KMS-11 (cell line): ENCODE measurements at regions not wholly inside any gene's neighbourhood (a gene's known extent, or its start where the extent isn't known, plus 50 kb on each side); places are given as distances from the start of the nearest gene placed in this dataset.

ENCODE experiments used
- H2AFZ ChIP-seq: fragments of 200-600 bp; sonication (generic); 2 replicates; pipeline ENCODE4 v1.6.1; 2016; ENCODE audit warnings: antibody characterized with exemption, mixed run types, low read depth
- H3K27ac ChIP-seq: fragments of 200-600 bp; sonication (generic); 2 replicates; pipeline ENCODE4 v1.6.1; 2016; ENCODE audit warnings: mild to moderate bottlenecking, mixed run types
- H3K27me3 ChIP-seq: fragments of 200-600 bp; sonication (generic); 2 replicates; pipeline ENCODE4 v1.6.1; 2017; ENCODE audit warnings: mild to moderate bottlenecking, low read depth, mixed run types, moderate library complexity; ENCODE audit not compliant: insufficient read depth
- H3K36me3 ChIP-seq: fragments of 200-600 bp; sonication (generic); 2 replicates; pipeline ENCODE4 v1.6.1; 2017; ENCODE audit warnings: mild to moderate bottlenecking, mixed run types; ENCODE audit not compliant: insufficient read depth
- H3K4me1 ChIP-seq: fragments of 200-600 bp; sonication (generic); 2 replicates; pipeline ENCODE4 v1.6.1; 2016; ENCODE audit warnings: mild to moderate bottlenecking, low read depth, mixed run types; ENCODE audit not compliant: poor library complexity, severe bottlenecking
- H3K4me2 ChIP-seq: fragments of 200-600 bp; sonication (generic); 2 replicates; pipeline ENCODE4 v1.7.0; 2016; ENCODE audit warnings: mild to moderate bottlenecking, mixed run types
- H3K4me3 ChIP-seq: fragments of 200-600 bp; sonication (generic); IDR thresholded peaks from 2 replicates; pipeline ENCODE4 v1.6.1; 2017; ENCODE audit warnings: low read depth, low read length, mixed read lengths; ENCODE audit not compliant: insufficient read depth
- H3K79me2 ChIP-seq: fragments of 200-600 bp; sonication (generic); 2 replicates; pipeline ENCODE4 v1.6.1; 2016; ENCODE audit warnings: low read depth, mixed run types; ENCODE audit not compliant: insufficient read depth
- H3K9ac ChIP-seq: fragments of 200-600 bp; sonication (generic); 2 replicates; pipeline ENCODE4 v1.6.1; 2016; ENCODE audit warnings: mild to moderate bottlenecking, mixed run types
- H4K20me1 ChIP-seq: fragments of 200-600 bp; sonication (generic); 2 replicates; pipeline ENCODE4 v1.6.1; 2016; ENCODE audit warnings: mild to moderate bottlenecking, mixed run types; ENCODE audit not compliant: insufficient read depth
- CTCF ChIP-seq: fragments of 200-600 bp; sonication (generic); conservative IDR thresholded peaks from 2 replicates; pipeline ENCODE4 v1.6.1; 2017; ENCODE audit warnings: low read depth, mild to moderate bottlenecking, antibody characterized with exemption, low read length, moderate library complexity, mixed read lengths

- H3K79me2 ChIP-seq: no peaks in the 10 kb centered on the region
- H3K36me3 ChIP-seq: no peaks in the 10 kb centered on the region
- no peak overlapping the region for H3K27ac ChIP-seq
- no peak overlapping the region for H2AFZ ChIP-seq
- no peaks in the 10 kb centered on the region for H3K4me1 ChIP-seq
- TF ChIP-seq CTCF: no peak
- no peak overlapping the region for H3K4me2 ChIP-seq
- no peaks in the 10 kb centered on the region for H4K20me1 ChIP-seq
- H3K4me3 ChIP-seq: no peak overlapping the region
- no peaks in the 10 kb centered on the region for H3K27me3 ChIP-seq
- no peak overlapping the region for H3K9ac ChIP-seq
Measured at GRCh38 chr9:82560036-82560435, 502.9 kb downstream of the RASEF start.

- no peaks in the 10 kb centered on the region for H3K36me3 ChIP-seq
- no peaks in the 10 kb centered on the region for H3K4me1 ChIP-seq
- no peak overlapping the region for H3K4me2 ChIP-seq
- H2AFZ ChIP-seq: no peak overlapping the region
- no peaks in the 10 kb centered on the region for H4K20me1 ChIP-seq
- H3K9ac ChIP-seq: no peak overlapping the region
- H3K27me3 ChIP-seq: no peaks in the 10 kb centered on the region
- H3K79me2 ChIP-seq: no peaks in the 10 kb centered on the region
- no peak overlapping the region for H3K27ac ChIP-seq
- no peak overlapping the region for H3K4me3 ChIP-seq
- no peak for TF ChIP-seq CTCF
Measured at GRCh38 chr9:82560457-82560904, 502.5 kb downstream of the RASEF start.

- Histone ChIP-seq H4K20me1 (no peaks in the 10 kb centered on the region), H3K36me3 (no peaks in the 10 kb centered on the region), H2AFZ (no peak overlapping the region), H3K9ac (no peak overlapping the region), H3K4me2 (no peak overlapping the region), H3K27ac (no peak overlapping the region), H3K79me2 (no peaks in the 10 kb centered on the region), H3K27me3 (no peaks in the 10 kb centered on the region), H3K4me1 (no peaks in the 10 kb centered on the region), H3K4me3 (no peak overlapping the region)
- no peak for TF ChIP-seq CTCF
Measured at GRCh38 chr9:82563094-82563493, 499.8 kb downstream of the RASEF start.

- no peaks in the 10 kb centered on the region for H3K4me1 ChIP-seq
- no peak overlapping the region for H2AFZ ChIP-seq
- no peak overlapping the region for H3K4me2 ChIP-seq
- no peaks in the 10 kb centered on the region for H4K20me1 ChIP-seq
- no peak overlapping the region for H3K27ac ChIP-seq
- no peaks in the 10 kb centered on the region for H3K27me3 ChIP-seq
- no peak for TF ChIP-seq CTCF
- H3K36me3 ChIP-seq: no peaks in the 10 kb centered on the region
- H3K9ac ChIP-seq: no peak overlapping the region
- H3K79me2 ChIP-seq: no peaks in the 10 kb centered on the region
- H3K4me3 ChIP-seq: no peak overlapping the region
Measured at GRCh38 chr9:82563841-82564240, 499.1 kb downstream of the RASEF start.
